Gastroesophageal sphincter (tissue), 4 donors: ENCODE measurements at regions not wholly inside any gene's neighbourhood (a gene's known extent, or its start where the extent isn't known, plus 50 kb on each side); places are given as distances from the start of the nearest gene placed in this dataset.

Experiments
- ATAC-seq: fragments of 150-250 bp; one replicate; pipeline ENCODE4 v1.9.1; 2016; ENCODE audit warnings: mild to moderate bottlenecking, moderate library complexity
- H3K27ac ChIP-seq, 4 donors: fragments of 200-600 bp; sonication (generic) in 3 of 4; 1 replicate in 3 of 4; 2 replicates in 1 of 4; pipeline ENCODE4 v1.5.1; 2016 to 2019
- H3K27me3 ChIP-seq: fragments of 200-600 bp; sonication (generic); one replicate; pipeline ENCODE4 v1.5.1; 2019
- H3K36me3 ChIP-seq, 2 donors: fragments of 200-600 bp; sonication (generic); one replicate each; pipeline ENCODE4 v1.5.1; 2019; ENCODE audit warnings: control low read depth in 1 of 2
- H3K4me1 ChIP-seq, 3 donors: fragments of 200-600 bp; sonication (generic); 1 replicate in 2 of 3; 2 replicates in 1 of 3; pipeline ENCODE4 v1.5.1; 2016 to 2019; ENCODE audit warnings: control low read depth in 2 of 3
- H3K4me3 ChIP-seq, 2 donors: fragments of 200-600 bp; sonication (generic); one replicate each; pipeline ENCODE4 v1.5.1; 2019; ENCODE audit warnings: mild to moderate bottlenecking in 1 of 2, moderate library complexity in 1 of 2
- H3K9me3 ChIP-seq, 3 donors: fragments of 200-600 bp; sonication (generic); one replicate each; pipeline ENCODE4 v1.5.1; 2017 to 2019; ENCODE audit warnings: control low read depth in 2 of 3
- EP300 ChIP-seq: sonication (generic); formaldehyde crosslinking; IDR thresholded peaks from one replicate; pipeline ENCODE4 v1.6.1; 2017; ENCODE audit warnings: antibody characterized with exemption, mild to moderate bottlenecking
- POLR2A ChIP-seq, 2 donors: fragments of 450-650 bp; IDR thresholded peaks; one replicate each; pipeline ENCODE4 v1.6.1; 2017; ENCODE audit warnings: antibody characterized with exemption in 2 of 2, mild to moderate bottlenecking in 2 of 2, moderate library complexity in 1 of 2
- POLR2AphosphoS5 ChIP-seq: sonication (generic); formaldehyde crosslinking; IDR thresholded peaks from one replicate; pipeline ENCODE4 v1.6.1; 2017; ENCODE audit warnings: antibody characterized with exemption
- whole genome bisulfite sequencing, 2 donors: methylation state at CpG; one replicate each; pipeline ENCODE4 v1.1.5; 2018; ENCODE audit warnings: low coverage in 1 of 2; 5-methylcytosine and 5-hydroxymethylcytosine counted together
- TF ChIP-seq, protein P1 (sequence below), 4 experiments: fragments of 200-600 bp in 2 of 4; fragments of 450-650 bp in 2 of 4; sonication (generic) in 1 of 4; IDR thresholded peaks; one replicate each; pipeline ENCODE4 v1.5.1; 2017 to 2019; ENCODE audit warnings: antibody characterized with exemption in 4 of 4, mild to moderate bottlenecking in 2 of 4, moderate library complexity in 2 of 4

DNA sequence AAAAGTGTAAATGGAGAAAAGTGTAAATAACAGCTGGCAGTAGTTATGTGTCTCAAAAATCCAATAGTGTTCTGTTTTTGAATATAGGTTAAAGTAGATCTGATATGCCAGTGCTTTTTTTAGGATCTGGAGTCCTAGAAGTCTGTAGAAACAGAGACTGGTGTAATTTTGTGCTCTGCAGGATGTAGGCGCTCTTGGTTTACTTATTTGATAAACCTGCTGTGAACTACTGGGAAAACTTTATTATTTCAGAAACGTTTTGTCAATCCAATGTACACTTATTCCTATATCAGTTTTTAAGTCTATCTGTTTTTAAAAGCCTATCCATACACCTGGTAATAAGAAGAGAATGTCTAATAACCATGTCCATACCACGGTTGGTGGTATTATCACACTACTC is 530.8 kb upstream of the ZNF804A start:
- WGBS, 2 donors = 65 to 75% methylated on average over 3 of the region's 3 CpGs
- H3K36me3 ChIP-seq = no peaks in the 10 kb centered on the region

GRCh38 chr2:184072470-184072869 is 525.9 kb upstream of the ZNF804A start:
- no peaks in the 10 kb centered on the region for H3K27me3 ChIP-seq
- ATAC-seq = no peak
- H3K4me3 ChIP-seq = no peak overlapping the region
- H3K4me1 ChIP-seq = no peaks in the 10 kb centered on the region
- no peaks in the 10 kb centered on the region for H3K9me3 ChIP-seq
- no peaks in the 10 kb centered on the region for H3K36me3 ChIP-seq
- TF ChIP-seq POLR2AphosphoS5 (no peak), EP300 (no peak), POLR2A (IDR thresholded peaks at IDR 0.05) (no peak)
- TF ChIP-seq, protein P1, sequence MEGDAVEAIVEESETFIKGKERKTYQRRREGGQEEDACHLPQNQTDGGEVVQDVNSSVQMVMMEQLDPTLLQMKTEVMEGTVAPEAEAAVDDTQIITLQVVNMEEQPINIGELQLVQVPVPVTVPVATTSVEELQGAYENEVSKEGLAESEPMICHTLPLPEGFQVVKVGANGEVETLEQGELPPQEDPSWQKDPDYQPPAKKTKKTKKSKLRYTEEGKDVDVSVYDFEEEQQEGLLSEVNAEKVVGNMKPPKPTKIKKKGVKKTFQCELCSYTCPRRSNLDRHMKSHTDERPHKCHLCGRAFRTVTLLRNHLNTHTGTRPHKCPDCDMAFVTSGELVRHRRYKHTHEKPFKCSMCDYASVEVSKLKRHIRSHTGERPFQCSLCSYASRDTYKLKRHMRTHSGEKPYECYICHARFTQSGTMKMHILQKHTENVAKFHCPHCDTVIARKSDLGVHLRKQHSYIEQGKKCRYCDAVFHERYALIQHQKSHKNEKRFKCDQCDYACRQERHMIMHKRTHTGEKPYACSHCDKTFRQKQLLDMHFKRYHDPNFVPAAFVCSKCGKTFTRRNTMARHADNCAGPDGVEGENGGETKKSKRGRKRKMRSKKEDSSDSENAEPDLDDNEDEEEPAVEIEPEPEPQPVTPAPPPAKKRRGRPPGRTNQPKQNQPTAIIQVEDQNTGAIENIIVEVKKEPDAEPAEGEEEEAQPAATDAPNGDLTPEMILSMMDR (IDR thresholded peaks at IDR 0.05) = no peak
- 76 to 85% methylated on average over 2 of the region's 2 CpGs for WGBS, 2 donors
- H3K27ac ChIP-seq = no peak overlapping the region

More for the DNA sequence above, 530.8 kb upstream of the ZNF804A start:
- Histone ChIP-seq H3K4me1 (no peaks in the 10 kb centered on the region), H3K27ac (no peak overlapping the region), H3K4me3 (no peak overlapping the region), H3K27me3 (no peaks in the 10 kb centered on the region), H3K9me3 (no peaks in the 10 kb centered on the region)
- TF ChIP-seq EP300 (no peak), POLR2A (IDR thresholded peaks at IDR 0.05) (no peak)
- TF ChIP-seq, protein P1 (IDR thresholded peaks at IDR 0.05) = no peak
- no peak for ATAC-seq

DNA sequence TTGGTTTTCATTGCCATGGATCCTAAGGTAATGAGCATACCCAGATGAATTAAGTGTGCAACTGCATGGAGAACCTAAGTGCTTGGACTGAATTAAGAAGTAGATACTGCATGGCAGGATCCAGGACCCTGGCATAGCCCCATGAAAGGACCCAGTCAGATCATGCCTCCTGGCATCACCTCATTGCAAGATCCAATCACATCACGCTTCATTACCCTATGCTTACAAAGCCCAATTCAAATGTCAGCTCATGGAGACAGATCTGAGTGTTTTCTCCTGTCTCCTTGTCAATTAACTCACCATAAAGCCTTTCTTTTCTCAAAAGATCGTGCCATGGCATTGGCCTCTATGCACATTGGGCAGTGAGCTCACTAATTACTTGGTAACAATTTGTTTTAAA is 519.8 kb upstream of the ZNF804A start:
- H3K4me1 ChIP-seq = no peaks in the 10 kb centered on the region
- H3K9me3 ChIP-seq = no peaks in the 10 kb centered on the region
- no peaks in the 10 kb centered on the region for H3K36me3 ChIP-seq
- no peaks in the 10 kb centered on the region for H3K27me3 ChIP-seq
- TF ChIP-seq POLR2AphosphoS5 (no peak), POLR2A (IDR thresholded peaks at IDR 0.05) (no peak), EP300 (no peak)
- TF ChIP-seq, protein P1 (IDR thresholded peaks at IDR 0.05) = no peak
- WGBS, 2 donors = 85 to 96% methylated on average over 2 of the region's 2 CpGs
- no peak for ATAC-seq
- H3K27ac ChIP-seq = no peak overlapping the region
- H3K4me3 ChIP-seq = no peak overlapping the region

GRCh38 chr2:184091456-184091855 is 506.9 kb upstream of the ZNF804A start:
- no peak for ATAC-seq
- 73 to 80% methylated on average over 1 to 3 of the region's 3 CpGs for WGBS, 2 donors
- TF ChIP-seq, protein P1 (IDR thresholded peaks at IDR 0.05) = no peak
- TF ChIP-seq POLR2AphosphoS5 (no peak), EP300 (no peak), POLR2A (IDR thresholded peaks at IDR 0.05) (no peak)

DNA sequence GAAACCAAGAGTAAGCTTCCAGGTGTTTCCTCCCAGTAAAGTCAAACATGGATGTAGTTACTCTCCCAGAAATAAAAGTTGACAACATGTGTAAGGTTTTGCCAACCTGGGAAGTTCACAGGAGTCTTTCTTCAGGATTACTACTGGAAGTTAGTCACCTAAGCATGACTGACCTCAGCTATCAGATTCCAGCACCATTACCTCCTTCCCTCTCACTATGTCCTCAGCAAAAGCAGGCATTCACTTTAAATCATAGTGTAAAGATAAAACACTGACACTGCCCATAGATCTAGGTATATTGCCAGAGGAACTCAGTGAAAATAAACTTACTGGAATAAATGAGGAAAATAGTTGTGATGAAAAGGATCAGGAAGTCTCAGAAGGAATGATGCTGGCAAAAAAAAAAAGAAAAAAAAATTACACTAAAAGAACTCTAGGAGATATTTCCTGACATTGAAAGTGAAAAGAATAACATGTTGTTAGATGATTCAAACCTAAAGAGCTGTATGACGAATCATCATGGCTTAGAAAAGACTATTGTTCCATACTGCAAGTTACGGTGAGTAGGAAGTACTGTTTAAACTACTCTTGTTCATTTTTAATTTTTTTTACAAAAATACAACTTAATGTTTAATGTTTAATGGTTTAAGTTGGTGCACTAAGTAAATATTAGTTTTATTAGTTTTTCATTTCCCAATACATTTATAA is 484.5 kb upstream of the ZNF804A start:
- ATAC-seq = no peak
- H3K4me3 ChIP-seq = no peak overlapping the region
- WGBS, 2 donors = 48 to 55% methylated on average over 2 of the region's 2 CpGs
- H3K4me1 ChIP-seq = peaks cover 0 to 3% (median 0%) of the 10 kb centered on the region in 3 donors
- TF ChIP-seq POLR2AphosphoS5 (no peak), POLR2A (IDR thresholded peaks at IDR 0.05) (no peak), EP300 (no peak)
- TF ChIP-seq, protein P1 (IDR thresholded peaks at IDR 0.05) = no peak
- H3K27ac ChIP-seq = no peak overlapping the region
- H3K9me3 ChIP-seq = no peaks in the 10 kb centered on the region
- H3K36me3 ChIP-seq = no peaks in the 10 kb centered on the region
- no peaks in the 10 kb centered on the region for H3K27me3 ChIP-seq

More at GRCh38 chr2:184091456-184091855, 506.9 kb upstream of the ZNF804A start:
- no peaks in the 10 kb centered on the region for H3K4me1 ChIP-seq
- H3K27ac ChIP-seq = no peak overlapping the region
- H3K9me3 ChIP-seq = no peaks in the 10 kb centered on the region
- H3K27me3 ChIP-seq = no peaks in the 10 kb centered on the region
- no peak overlapping the region for H3K4me3 ChIP-seq
- H3K36me3 ChIP-seq = no peaks in the 10 kb centered on the region
